ENCODE measurements at regions not wholly inside any gene's neighbourhood (a gene's known extent, or its start where the extent isn't known, plus 50 kb on each side); places are given as distances from the start of the nearest gene placed in this dataset.
A peak's percentile ranks its signal among the peaks of the same experiment; 100 is the strongest.

DNA sequence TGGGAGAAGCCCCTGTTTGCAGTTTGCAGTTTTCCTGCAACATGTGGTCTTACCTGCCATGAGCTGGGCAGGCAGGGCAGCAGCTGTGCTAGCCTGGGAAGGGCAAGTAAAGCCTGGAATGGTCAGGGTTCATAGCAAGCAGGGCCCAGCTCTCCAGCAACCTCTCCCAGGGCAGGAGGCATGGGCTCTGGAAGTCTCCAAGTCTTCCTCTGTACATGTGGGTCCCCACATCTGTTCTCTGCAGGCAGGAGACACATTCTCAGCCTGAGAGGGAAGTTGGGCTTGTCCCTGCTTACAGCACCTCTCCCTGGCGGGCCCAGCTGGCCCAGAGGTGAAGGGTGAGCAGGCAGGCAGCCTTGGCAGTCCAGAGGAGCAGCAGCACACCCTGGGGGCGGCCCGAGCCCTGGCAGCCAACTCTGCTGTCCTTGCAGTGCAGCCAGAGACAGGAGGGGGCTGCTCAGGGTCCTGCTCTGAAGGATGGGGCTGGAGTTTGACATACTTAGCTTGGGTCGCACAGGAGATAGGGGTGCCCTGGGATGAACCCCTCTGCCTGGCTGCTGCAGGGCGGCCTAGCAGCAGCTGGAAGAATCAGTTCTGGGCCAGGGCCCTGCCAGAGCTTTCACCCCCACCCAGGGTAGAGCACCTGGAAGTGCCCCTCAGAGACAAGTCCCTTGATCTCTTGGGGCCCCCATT lies 176.0 kb downstream of the MRPL14 start (continued):
- TF ChIP-seq RAD51 (IDR thresholded peaks at IDR 0.05; ENCODE audit: borderline replicate concordance) (no peak), ZNF136 (CRISPR knock-in tag; IDR thresholded peaks at IDR 0.05; ENCODE audit: low read depth) (no peak), TBX2 (CRISPR knock-in tag; IDR thresholded peaks at IDR 0.05; ENCODE audit: borderline replicate concordance) (peak; percentile 87), ZNF567 (CRISPR knock-in tag; IDR thresholded peaks at IDR 0.05; ENCODE audit: borderline replicate concordance) (peak; percentile 92), ZNF563 (CRISPR knock-in tag; IDR thresholded peaks at IDR 0.05) (no peak), KLF9 (CRISPR knock-in tag; IDR thresholded peaks at IDR 0.05; ENCODE audit: low read depth) (0 out of 2 replicates have a peak, but pooled peaks have one; percentile 43), GRHL1 (CRISPR knock-in tag; conservative IDR thresholded peaks at IDR 0.05) (no peak), ZNF318 (CRISPR knock-in tag; IDR thresholded peaks at IDR 0.05) (no peak), ZNF232 (CRISPR knock-in tag; IDR thresholded peaks at IDR 0.05; ENCODE audit: borderline replicate concordance) (no peak), RBFOX2 (IDR thresholded peaks at IDR 0.05; ENCODE audit: low read depth, low read length) (no peak), MLXIP (CRISPR knock-in tag; IDR thresholded peaks at IDR 0.05; ENCODE audit: borderline replicate concordance) (no peak), ZC3H13 (CRISPR knock-in tag; IDR thresholded peaks at IDR 0.05) (no peak), SALL2 (CRISPR knock-in tag; IDR thresholded peaks at IDR 0.05) (no peak)
- TF ChIP-seq, protein P1, sequence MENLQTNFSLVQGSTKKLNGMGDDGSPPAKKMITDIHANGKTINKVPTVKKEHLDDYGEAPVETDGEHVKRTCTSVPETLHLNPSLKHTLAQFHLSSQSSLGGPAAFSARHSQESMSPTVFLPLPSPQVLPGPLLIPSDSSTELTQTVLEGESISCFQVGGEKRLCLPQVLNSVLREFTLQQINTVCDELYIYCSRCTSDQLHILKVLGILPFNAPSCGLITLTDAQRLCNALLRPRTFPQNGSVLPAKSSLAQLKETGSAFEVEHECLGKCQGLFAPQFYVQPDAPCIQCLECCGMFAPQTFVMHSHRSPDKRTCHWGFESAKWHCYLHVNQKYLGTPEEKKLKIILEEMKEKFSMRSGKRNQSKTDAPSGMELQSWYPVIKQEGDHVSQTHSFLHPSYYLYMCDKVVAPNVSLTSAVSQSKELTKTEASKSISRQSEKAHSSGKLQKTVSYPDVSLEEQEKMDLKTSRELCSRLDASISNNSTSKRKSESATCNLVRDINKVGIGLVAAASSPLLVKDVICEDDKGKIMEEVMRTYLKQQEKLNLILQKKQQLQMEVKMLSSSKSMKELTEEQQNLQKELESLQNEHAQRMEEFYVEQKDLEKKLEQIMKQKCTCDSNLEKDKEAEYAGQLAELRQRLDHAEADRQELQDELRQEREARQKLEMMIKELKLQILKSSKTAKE (CRISPR knock-in tag; IDR thresholded peaks at IDR 0.05; ENCODE audit: borderline replicate concordance): no peak
